ENCODE measurements at regions not wholly inside any gene's neighbourhood (a gene's known extent, or its start where the extent isn't known, plus 50 kb on each side); places are given as distances from the start of the nearest gene placed in this dataset.

- ATAC-seq = no peak
- no peaks in the 10 kb centered on the region for H3K36me3 ChIP-seq
- no peaks in the 10 kb centered on the region for H3K9me3 ChIP-seq
- H3K4me3 ChIP-seq = no peak overlapping the region
- no peak for TF ChIP-seq CTCF (IDR thresholded peaks at IDR 0.05)
- WGBS, 2 donors = 95 to 100% methylated on average over 1 of the region's 1 CpG
- H3K27me3 ChIP-seq = no peaks in the 10 kb centered on the region
- no peak overlapping the region for H3K27ac ChIP-seq
- H3K4me1 ChIP-seq = no peaks in the 10 kb centered on the region
- intact Hi-C loops (cut with DNase I) = no loop called here
- no peak for FAIRE-seq
- DNase-seq = no peak
Observed at GRCh38 chr16:64364416-64364815, 757.4 kb downstream of the CDH11 start.

GRCh38 chr16:64364016-64364415 lies 757.8 kb downstream of the CDH11 start:
- ATAC-seq (no peak), FAIRE-seq (no peak), DNase-seq (no peak)
- TF ChIP-seq CTCF (IDR thresholded peaks at IDR 0.05) = no peak
- no peaks in the 10 kb centered on the region for H3K4me1 ChIP-seq
- no peak overlapping the region for H3K27ac ChIP-seq
- intact Hi-C loops (cut with DNase I) = no loop called here
- no peak overlapping the region for H3K4me3 ChIP-seq
- H3K36me3 ChIP-seq = no peaks in the 10 kb centered on the region
- no peaks in the 10 kb centered on the region for H3K27me3 ChIP-seq
- no peaks in the 10 kb centered on the region for H3K9me3 ChIP-seq
- WGBS, 2 donors = 76 to 85% methylated on average over 2 of the region's 2 CpGs

GRCh38 chr16:64363039-64363438 lies 758.8 kb downstream of the CDH11 start:
- DNase-seq (no peak), ATAC-seq (no peak), FAIRE-seq (no peak)
- Histone ChIP-seq H3K9me3 (no peaks in the 10 kb centered on the region), H3K27ac (no peak overlapping the region), H3K4me1 (no peaks in the 10 kb centered on the region), H3K36me3 (no peaks in the 10 kb centered on the region), H3K4me3 (no peak overlapping the region), H3K27me3 (no peaks in the 10 kb centered on the region)
- 76 to 78% methylated on average over 2 of the region's 2 CpGs for WGBS, 2 donors
- no peak for TF ChIP-seq CTCF (IDR thresholded peaks at IDR 0.05)
- intact Hi-C loops (cut with DNase I) = no loop called here

- 68 to 73% methylated on average over 2 of the region's 2 CpGs for WGBS, 2 donors
- FAIRE-seq = no peak
Observed at GRCh38 chr16:64362193-64362592, 759.7 kb downstream of the CDH11 start.

GRCh38 chr16:64361753-64362152 lies 760.1 kb downstream of the CDH11 start:
- Histone ChIP-seq H3K36me3 (no peaks in the 10 kb centered on the region), H3K27me3 (no peaks in the 10 kb centered on the region), H3K27ac (no peak overlapping the region), H3K4me1 (no peaks in the 10 kb centered on the region), H3K4me3 (no peak overlapping the region), H3K9me3 (no peaks in the 10 kb centered on the region)
- 58 to 75% methylated on average over 2 of the region's 2 CpGs for WGBS, 2 donors
- no peak for DNase-seq
- intact Hi-C loops (cut with DNase I) = no loop called here
- ATAC-seq = no peak
- FAIRE-seq = no peak
- TF ChIP-seq CTCF (IDR thresholded peaks at IDR 0.05) = no peak

More at GRCh38 chr16:64362193-64362592, 759.7 kb downstream of the CDH11 start:
- H3K4me3 ChIP-seq = no peak overlapping the region
- H3K4me1 ChIP-seq = no peaks in the 10 kb centered on the region
- no peaks in the 10 kb centered on the region for H3K9me3 ChIP-seq
- TF ChIP-seq CTCF (IDR thresholded peaks at IDR 0.05) = no peak
- H3K36me3 ChIP-seq = no peaks in the 10 kb centered on the region
- ATAC-seq = no peak
- no peaks in the 10 kb centered on the region for H3K27me3 ChIP-seq
- no peak for DNase-seq
- intact Hi-C loops (cut with DNase I) = no loop called here
- H3K27ac ChIP-seq = no peak overlapping the region

Data from pancreas (tissue), 10 donors.